ENCODE measurements at regions not wholly inside any gene's neighbourhood (a gene's known extent, or its start where the extent isn't known, plus 50 kb on each side); places are given as distances from the start of the nearest gene placed in this dataset.

- TF ChIP-seq CTCF (IDR thresholded peaks at IDR 0.05) (no peak), EZH2 (IDR thresholded peaks at IDR 0.05; ENCODE audit: borderline replicate concordance, insufficient read depth, low read depth, low read length, poor library complexity, severe bottlenecking) (no peak)
Measured at GRCh38 chr7:13673290-13673689, 316.2 kb downstream of the ETV1 start.
